ENCODE measurements at regions not wholly inside any gene's neighbourhood (a gene's known extent, or its start where the extent isn't known, plus 50 kb on each side); places are given as distances from the start of the nearest gene placed in this dataset.
A peak's percentile ranks its signal among the peaks of the same experiment; 100 is the strongest.
"Not testable (repeated sequence)": the region's sequence is repeated elsewhere in the genome, so short reads cannot be mapped to it uniquely, and the experiment has no call there.

- DNase-seq = no peak
Observed at GRCh38 chr2:155513248-155513647, 814.8 kb downstream of the KCNJ3 start.

- DNase-seq = no peak
Observed at GRCh38 chr2:155502766-155503165, 804.3 kb downstream of the KCNJ3 start.

- DNase-seq = no peak
Observed at GRCh38 chr2:155498106-155498505, 799.6 kb downstream of the KCNJ3 start.

- no peak for DNase-seq
Observed at GRCh38 chr2:155494744-155495143, 796.2 kb downstream of the KCNJ3 start.

GRCh38 chr2:155485141-155485842, 786.8 kb downstream of the KCNJ3 start:
- DNase-seq = no peak

GRCh38 chr2:155481141-155481540, 782.6 kb downstream of the KCNJ3 start:
- DNase-seq = no peak

- DNase-seq = not testable (repeated sequence)
Observed at GRCh38 chr2:155472018-155472417, 773.5 kb downstream of the KCNJ3 start.

- DNase-seq = no peak
Observed at GRCh38 chr2:155456222-155456621, 757.7 kb downstream of the KCNJ3 start.

- no peak for DNase-seq
Observed at GRCh38 chr2:155442755-155443372, 744.4 kb downstream of the KCNJ3 start.

GRCh38 chr2:155442088-155442487, 743.6 kb downstream of the KCNJ3 start:
- DNase-seq = no peak

GRCh38 chr2:155431004-155431507, 732.6 kb downstream of the KCNJ3 start:
- no peak for DNase-seq

GRCh38 chr2:155427470-155427869, 729.0 kb downstream of the KCNJ3 start:
- DNase-seq = no peak

GRCh38 chr2:155424518-155424917, 726.0 kb downstream of the KCNJ3 start:
- DNase-seq = peak; percentile 53

GRCh38 chr2:155418753-155419152, 720.3 kb downstream of the KCNJ3 start:
- no peak for DNase-seq

- DNase-seq = peak; percentile 47
Observed at GRCh38 chr2:155412598-155412997, 714.1 kb downstream of the KCNJ3 start.

GRCh38 chr2:155404433-155405002, 706.0 kb downstream of the KCNJ3 start:
- DNase-seq = no peak

GRCh38 chr2:155393406-155393805, 694.9 kb downstream of the KCNJ3 start:
- DNase-seq = no peak

- DNase-seq = peak; percentile 60
Observed at GRCh38 chr2:155391613-155392130, 693.2 kb downstream of the KCNJ3 start.

- DNase-seq = peak; percentile 10
Observed at GRCh38 chr2:155389224-155389623, 690.7 kb downstream of the KCNJ3 start.

- no peak for DNase-seq
Observed at GRCh38 chr2:155384555-155385123, 686.1 kb downstream of the KCNJ3 start.

- DNase-seq = no peak
Observed at GRCh38 chr2:155382776-155383175, 684.3 kb downstream of the KCNJ3 start.

- DNase-seq = no peak
Observed at GRCh38 chr2:155381436-155381835, 682.9 kb downstream of the KCNJ3 start.

GRCh38 chr2:155379494-155379893, 681.0 kb downstream of the KCNJ3 start:
- DNase-seq = peak; percentile 60
